Astrocyte of the cerebellum (primary cell): ENCODE measurements at regions not wholly inside any gene's neighbourhood (a gene's known extent, or its start where the extent isn't known, plus 50 kb on each side); places are given as distances from the start of the nearest gene placed in this dataset.
A peak's percentile ranks its signal among the peaks of the same experiment; 100 is the strongest.

Source experiments
- DNase-seq: peaks from one replicate; pipeline ENCODE4 v3.0.0-alpha.2; 2011; ENCODE audit warnings: low read depth
- H3K4me3 ChIP-seq: 2 replicates; pipeline ENCODE4 v1.5.1; 2011; ENCODE audit warnings: mild to moderate bottlenecking, low read depth, low read length, moderate library complexity
- in situ Hi-C: cut with HindIII; loops from 2 replicates; pipeline ENCODE4 v1.10.0; 2017; ENCODE audit warnings: low sequenced_read_pairs
- TF ChIP-seq, protein P1 (sequence below): IDR thresholded peaks from 2 replicates; pipeline ENCODE4 v1.5.1; 2012; ENCODE audit warnings: low read length, low read depth, moderate library complexity, mild to moderate bottlenecking; ENCODE audit errors: missing control alignments

DNA sequence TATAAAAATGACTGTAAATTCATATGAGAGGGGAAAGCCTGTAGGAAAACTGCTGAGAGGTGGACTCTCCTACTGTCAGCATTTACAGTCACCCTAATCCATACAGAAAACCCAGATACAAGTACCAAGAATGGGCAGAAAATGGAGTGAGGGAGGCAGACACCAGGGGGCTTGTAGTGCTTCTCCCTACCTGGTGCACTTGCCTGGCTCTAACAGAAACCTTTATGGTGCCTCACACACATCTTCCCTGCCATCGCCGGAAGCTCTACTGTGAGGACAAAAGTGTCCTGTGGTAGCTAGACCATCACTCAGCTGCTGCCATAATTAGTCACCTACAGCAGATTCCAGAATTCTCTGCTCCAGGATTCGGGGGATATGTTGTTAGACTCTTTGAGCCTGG is 441.3 kb downstream of the TFAP2B start:
- in situ Hi-C loops: no loop called here
- DNase-seq: no peak
- no peak overlapping the region for H3K4me3 ChIP-seq
- TF ChIP-seq, protein P1, sequence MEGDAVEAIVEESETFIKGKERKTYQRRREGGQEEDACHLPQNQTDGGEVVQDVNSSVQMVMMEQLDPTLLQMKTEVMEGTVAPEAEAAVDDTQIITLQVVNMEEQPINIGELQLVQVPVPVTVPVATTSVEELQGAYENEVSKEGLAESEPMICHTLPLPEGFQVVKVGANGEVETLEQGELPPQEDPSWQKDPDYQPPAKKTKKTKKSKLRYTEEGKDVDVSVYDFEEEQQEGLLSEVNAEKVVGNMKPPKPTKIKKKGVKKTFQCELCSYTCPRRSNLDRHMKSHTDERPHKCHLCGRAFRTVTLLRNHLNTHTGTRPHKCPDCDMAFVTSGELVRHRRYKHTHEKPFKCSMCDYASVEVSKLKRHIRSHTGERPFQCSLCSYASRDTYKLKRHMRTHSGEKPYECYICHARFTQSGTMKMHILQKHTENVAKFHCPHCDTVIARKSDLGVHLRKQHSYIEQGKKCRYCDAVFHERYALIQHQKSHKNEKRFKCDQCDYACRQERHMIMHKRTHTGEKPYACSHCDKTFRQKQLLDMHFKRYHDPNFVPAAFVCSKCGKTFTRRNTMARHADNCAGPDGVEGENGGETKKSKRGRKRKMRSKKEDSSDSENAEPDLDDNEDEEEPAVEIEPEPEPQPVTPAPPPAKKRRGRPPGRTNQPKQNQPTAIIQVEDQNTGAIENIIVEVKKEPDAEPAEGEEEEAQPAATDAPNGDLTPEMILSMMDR: no peak

DNA sequence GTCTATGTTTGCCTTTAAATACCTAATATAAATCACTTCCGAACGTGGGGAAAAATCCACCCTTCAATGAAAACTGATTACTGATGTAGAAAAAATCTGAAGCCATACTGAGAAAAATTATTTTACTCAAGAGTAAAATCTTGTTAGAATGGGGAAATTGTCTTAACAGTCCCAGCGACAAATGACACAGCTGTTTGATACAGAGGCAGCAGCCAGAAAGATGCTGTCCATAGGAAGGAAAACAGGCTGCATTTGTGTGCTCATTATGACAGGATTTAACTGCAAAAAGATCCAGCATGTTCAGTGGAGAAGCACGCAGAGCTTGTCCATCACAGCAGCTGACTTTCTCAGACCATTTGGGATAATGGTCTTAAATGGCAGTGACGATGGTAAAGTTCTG is 443.0 kb downstream of the TFAP2B start:
- H3K4me3 ChIP-seq: no peak overlapping the region
- TF ChIP-seq, protein P1: no peak
- in situ Hi-C loops: no loop called here
- no peak for DNase-seq

DNA sequence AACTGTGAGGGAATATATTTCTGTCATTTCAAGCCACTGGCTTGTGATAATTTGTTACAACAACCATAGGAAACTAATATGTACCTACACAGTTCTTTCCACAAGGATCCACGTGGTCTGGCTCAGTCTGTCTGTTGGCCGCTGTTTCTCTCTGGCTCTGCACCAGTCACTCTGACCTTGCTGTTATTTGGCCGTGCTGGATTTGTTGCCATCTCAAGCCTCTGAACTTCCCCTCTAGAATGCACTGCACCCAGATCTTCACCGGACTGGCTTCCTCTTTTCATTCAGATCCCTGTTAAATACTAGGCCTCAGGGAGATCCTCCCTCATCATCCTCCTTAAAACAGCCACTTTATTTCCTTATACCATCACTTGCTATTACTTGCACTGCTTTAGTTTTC is 446.8 kb downstream of the TFAP2B start:
- no peak for DNase-seq
- TF ChIP-seq, protein P1: no peak
- H3K4me3 ChIP-seq: no peak overlapping the region
- in situ Hi-C loops: no loop called here

DNA sequence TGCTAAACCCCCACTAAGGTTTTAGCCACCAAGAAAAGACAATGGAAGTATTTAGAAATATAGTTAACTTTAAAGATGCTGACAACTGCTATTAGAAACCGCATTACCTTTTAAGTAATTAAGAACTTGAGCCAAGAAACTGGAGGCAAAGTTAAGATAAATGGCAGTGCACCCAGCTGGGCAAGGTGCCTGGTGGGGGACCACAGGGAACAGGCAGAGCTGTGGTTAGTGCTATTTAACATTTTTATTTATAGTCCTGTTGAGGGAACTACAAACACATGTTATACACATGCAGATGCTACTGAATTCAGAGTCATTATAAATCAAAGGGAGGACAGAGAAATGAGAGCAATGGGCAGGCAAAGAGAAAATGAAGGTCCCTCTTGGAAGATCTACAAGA is 447.9 kb downstream of the TFAP2B start:
- in situ Hi-C loops: no loop called here
- peak; percentile 1 for DNase-seq
- no peak overlapping the region for H3K4me3 ChIP-seq
- TF ChIP-seq, protein P1: no peak

DNA sequence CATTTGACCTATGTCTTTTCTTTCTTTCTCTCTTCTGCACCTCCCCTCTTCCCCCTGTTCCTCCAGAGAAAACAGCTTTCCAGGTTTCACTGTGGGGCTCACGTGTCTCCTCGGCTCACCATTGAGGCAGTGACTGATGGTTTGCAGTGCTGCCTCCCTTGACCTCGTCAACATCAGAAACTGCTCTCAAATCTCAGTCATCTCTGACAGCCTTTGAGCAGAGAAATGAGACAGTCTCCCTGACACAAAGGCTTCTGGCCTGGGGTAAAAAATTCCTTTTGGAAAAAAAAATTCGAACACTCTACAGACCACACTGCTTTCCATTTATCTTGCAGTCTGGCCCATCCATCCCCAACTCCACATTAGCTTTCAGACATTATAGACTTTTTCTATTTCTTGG is 450.0 kb downstream of the TFAP2B start:
- H3K4me3 ChIP-seq: no peak overlapping the region
- in situ Hi-C loops: no loop called here
- TF ChIP-seq, protein P1: no peak
- DNase-seq: no peak

DNA sequence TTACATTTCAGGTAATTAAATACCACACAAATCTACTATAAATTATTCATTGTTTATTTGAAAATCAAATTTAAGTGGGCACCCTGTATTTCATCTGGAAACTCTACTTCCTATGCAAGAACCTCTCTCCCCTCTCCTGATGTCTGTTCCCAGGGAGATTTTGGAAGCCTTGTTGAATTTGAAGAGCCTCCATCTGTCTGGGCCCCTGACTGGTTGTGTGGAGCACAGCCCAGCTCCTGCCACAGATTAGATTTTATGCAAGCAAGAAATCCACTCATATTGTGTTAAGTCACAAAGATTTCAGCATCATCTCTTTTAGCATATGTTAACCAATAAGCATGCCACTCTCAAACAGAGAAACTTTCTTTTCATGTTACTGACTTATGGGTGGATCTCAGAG is 451.2 kb downstream of the TFAP2B start:
- TF ChIP-seq, protein P1: no peak
- H3K4me3 ChIP-seq: no peak overlapping the region
- DNase-seq: no peak
- in situ Hi-C loops: no loop called here

DNA sequence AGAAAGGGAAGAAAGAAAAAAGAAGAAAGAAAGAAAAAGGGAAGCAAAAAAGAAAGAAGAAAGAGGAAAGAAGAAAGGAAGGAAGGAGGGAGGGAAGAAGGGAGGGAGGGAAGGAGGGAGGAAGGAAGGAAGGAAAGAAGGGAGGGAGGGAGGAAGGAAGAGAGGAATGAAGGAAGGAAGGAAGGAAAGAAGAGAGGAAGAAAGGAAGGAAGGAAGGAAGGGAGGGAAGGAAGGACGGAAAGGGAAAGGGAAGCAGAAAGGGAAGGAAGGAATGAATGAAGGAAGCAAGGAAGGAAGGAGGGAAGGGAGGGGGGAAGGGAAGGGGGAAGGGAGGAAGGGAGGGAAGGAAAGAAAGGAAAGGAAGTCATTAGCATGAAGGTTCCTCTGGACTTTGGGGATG is 452.9 kb downstream of the TFAP2B start:
- H3K4me3 ChIP-seq: no peak overlapping the region
- in situ Hi-C loops: no loop called here
- no peak for DNase-seq
- TF ChIP-seq, protein P1: no peak
